GM21786 (cell line): ENCODE measurements at regions not wholly inside any gene's neighbourhood (a gene's known extent, or its start where the extent isn't known, plus 50 kb on each side); places are given as distances from the start of the nearest gene placed in this dataset.

ENCODE experiments used
- ATAC-seq: cut with Tn5 transposase; IDR thresholded peaks from one replicate; pipeline ENCODE4 v1.9.1; 2021; ENCODE audit not compliant: unreplicated experiment

- ATAC-seq: no peak
Measured at GRCh38 chr12:98126637-98127335, 388.6 kb upstream of the TMPO start.

- ATAC-seq: no peak
Measured at GRCh38 chr12:98127336-98127679, 388.1 kb upstream of the TMPO start.

GRCh38 chr12:98127854-98128253 is 387.5 kb upstream of the TMPO start:
- ATAC-seq: no peak

GRCh38 chr12:98136544-98136943 is 378.8 kb upstream of the TMPO start:
- ATAC-seq: no peak

- ATAC-seq: no peak
Measured at GRCh38 chr12:98137278-98137677, 378.1 kb upstream of the TMPO start.

- no peak for ATAC-seq
Measured at GRCh38 chr12:98144953-98145352, 370.4 kb upstream of the TMPO start.

- ATAC-seq: no peak
Measured at GRCh38 chr12:98146043-98146442, 369.3 kb upstream of the TMPO start.

- ATAC-seq: no peak
Measured at GRCh38 chr12:98146487-98146886, 368.9 kb upstream of the TMPO start.

GRCh38 chr12:98149270-98149669 is 366.1 kb upstream of the TMPO start:
- ATAC-seq: no peak

- no peak for ATAC-seq
Measured at GRCh38 chr12:98149691-98150210, 365.6 kb upstream of the TMPO start.

- no peak for ATAC-seq
Measured at GRCh38 chr12:98151105-98151590, 364.2 kb upstream of the TMPO start.

- no peak for ATAC-seq
Measured at GRCh38 chr12:98151984-98152383, 363.4 kb upstream of the TMPO start.

- ATAC-seq: no peak
Measured at GRCh38 chr12:98154850-98155249, 360.5 kb upstream of the TMPO start.

- no peak for ATAC-seq
Measured at GRCh38 chr12:98156697-98157096, 358.7 kb upstream of the TMPO start.

- ATAC-seq: no peak
Measured at GRCh38 chr12:98162906-98163678, 352.3 kb upstream of the TMPO start.

- ATAC-seq: no peak
Measured at GRCh38 chr12:98172304-98172703, 343.1 kb upstream of the TMPO start.

- ATAC-seq: no peak
Measured at GRCh38 chr12:98172801-98173200, 342.6 kb upstream of the TMPO start.

- ATAC-seq: no peak
Measured at GRCh38 chr12:98173773-98174427, 341.5 kb upstream of the TMPO start.

GRCh38 chr12:98174428-98174809 is 341.0 kb upstream of the TMPO start:
- no peak for ATAC-seq

- no peak for ATAC-seq
Measured at GRCh38 chr12:98178126-98178525, 337.3 kb upstream of the TMPO start.

- no peak for ATAC-seq
Measured at GRCh38 chr12:98179151-98179550, 336.2 kb upstream of the TMPO start.

GRCh38 chr12:98180603-98181002 is 334.8 kb upstream of the TMPO start:
- no peak for ATAC-seq
